HEK293 (cell line): ENCODE measurements at regions not wholly inside any gene's neighbourhood (a gene's known extent, or its start where the extent isn't known, plus 50 kb on each side); places are given as distances from the start of the nearest gene placed in this dataset.

ENCODE experiments used
- CTCF ChIA-PET: fragments of 350-600 bp; formaldehyde crosslinking; extraction: SDS; loops from one replicate; lab custom pipeline; 2021; ENCODE audit warnings: antibody characterized with exemption; lab: Yijun Ruan, JAX
- POLR2A ChIA-PET: fragments of 300-600 bp; formaldehyde crosslinking; extraction: SDS; loops from one replicate; lab custom pipeline; 2020; ENCODE audit warnings: antibody characterized with exemption, inconsistent platforms; lab: Yijun Ruan, JAX
- H3K27ac ChIP-seq: fragments of 200-500 bp; sonication (Bioruptor generic); 2 replicates; pipeline ENCODE4 v1.5.1; 2014; ENCODE audit warnings: low read depth, low read length, control low read depth, inconsistent platforms; ENCODE audit errors: extremely low read depth
- H3K36me3 ChIP-seq, 2 experiments: fragments of 200-500 bp in 1 of 2; sonication (Bioruptor generic) in 1 of 2; 1 replicate in 1 of 2; 2 replicates in 1 of 2; pipeline ENCODE4 v1.5.1; 2014 to 2017; ENCODE audit warnings: inconsistent platforms in 2 of 2, low read length in 2 of 2; ENCODE audit not compliant: control insufficient read depth in 2 of 2, insufficient read depth in 1 of 2
- H3K4me1 ChIP-seq: fragments of 200-500 bp; sonication (Bioruptor generic); 2 replicates; pipeline ENCODE4 v1.5.1; 2014; ENCODE audit warnings: mild to moderate bottlenecking, low read length, inconsistent platforms; ENCODE audit not compliant: control insufficient read depth, insufficient read depth
- H3K4me3 ChIP-seq: 2 replicates; pipeline ENCODE4 v1.5.1; 2011; ENCODE audit warnings: low read depth, mild to moderate bottlenecking, control low read depth, low read length, moderate library complexity
- H3K9me3 ChIP-seq: fragments of 200-500 bp; sonication (Bioruptor generic); 2 replicates; pipeline ENCODE4 v1.5.1; 2014; ENCODE audit warnings: low read depth, low read length, inconsistent platforms; ENCODE audit not compliant: control insufficient read depth, insufficient read depth
- SCRT2 ChIP-seq: fragments of 450-650 bp; formaldehyde crosslinking; IDR thresholded peaks from 2 replicates; pipeline ENCODE4 v1.5.1; 2016; ENCODE audit warnings: missing biosample characterization, missing genetic modification characterization
- TCF7L2 ChIP-seq: IDR thresholded peaks from 2 replicates; pipeline ENCODE4 v1.6.1; 2011; ENCODE audit warnings: low read depth, mild to moderate bottlenecking, inconsistent platforms, low read length, moderate library complexity, borderline replicate concordance
- ZBTB6 ChIP-seq: fragments of 450-650 bp; formaldehyde crosslinking; IDR thresholded peaks from 2 replicates; pipeline ENCODE4 v1.5.1; 2017; ENCODE audit warnings: missing biosample characterization, missing genetic modification characterization
- ZIC2 ChIP-seq: fragments of 450-650 bp; formaldehyde crosslinking; IDR thresholded peaks from 2 replicates; pipeline ENCODE4 v1.5.1; 2016; ENCODE audit warnings: missing biosample characterization, missing genetic modification characterization
- ZNF157 ChIP-seq: fragments of 450-650 bp; formaldehyde crosslinking; IDR thresholded peaks from 2 replicates; pipeline ENCODE4 v1.5.1; 2016; ENCODE audit warnings: missing biosample characterization, missing genetic modification characterization
- ZNF18 ChIP-seq: fragments of 450-650 bp; formaldehyde crosslinking; IDR thresholded peaks from 2 replicates; pipeline ENCODE4 v1.5.1; 2016; ENCODE audit warnings: missing biosample characterization, missing genetic modification characterization
- ZNF274 ChIP-seq, 2 experiments: fragments of 200-500 bp in 1 of 2; fragments of 450-650 bp in 1 of 2; sonication (Bioruptor generic) in 1 of 2; formaldehyde crosslinking in 1 of 2; IDR thresholded peaks; 2 replicates each; pipeline versions ENCODE4 v1.5.1 to v1.6.1; 2014 to 2016; ENCODE audit warnings: borderline replicate concordance in 1 of 2, inconsistent platforms in 1 of 2, low read length in 1 of 2, missing biosample characterization in 1 of 2, missing genetic modification characterization in 1 of 2
- ZNF362 ChIP-seq: fragments of 450-650 bp; formaldehyde crosslinking; IDR thresholded peaks from 2 replicates; pipeline ENCODE4 v1.5.1; 2016; ENCODE audit warnings: missing biosample characterization, missing genetic modification characterization
- ZNF624 ChIP-seq: fragments of 450-650 bp; formaldehyde crosslinking; IDR thresholded peaks from 2 replicates; pipeline ENCODE4 v1.5.1; 2017; ENCODE audit warnings: missing biosample characterization, missing genetic modification characterization
- ZNF747 ChIP-seq: fragments of 450-650 bp; formaldehyde crosslinking; IDR thresholded peaks from 2 replicates; pipeline ENCODE4 v1.5.1; 2016; ENCODE audit warnings: missing biosample characterization, missing genetic modification characterization
- ZNF837 ChIP-seq: fragments of 450-650 bp; formaldehyde crosslinking; IDR thresholded peaks from 2 replicates; pipeline ENCODE4 v1.5.1; 2016; ENCODE audit warnings: missing biosample characterization, missing genetic modification characterization
- ZXDB ChIP-seq: fragments of 450-650 bp; formaldehyde crosslinking; IDR thresholded peaks from 2 replicates; pipeline ENCODE4 v1.5.1; 2016; ENCODE audit warnings: missing biosample characterization, missing genetic modification characterization

- TF ChIP-seq ZBTB6 (tag by site-specific recombination): no peak
- TF ChIP-seq TCF7L2: no peak
- TF ChIP-seq ZIC2 (tag by site-specific recombination): no peak
- TF ChIP-seq, all 188 proteins: peak for 0
These were observed 134.9 kb upstream of the FOXN3 start (continued) for GRCh38 chr14:89551955-89552354.

GRCh38 chr14:89551432-89551831, 134.4 kb upstream of the FOXN3 start:
- no peaks in the 10 kb centered on the region for H3K4me1 ChIP-seq
- TF ChIP-seq ZXDB (tag by site-specific recombination) (no peak), ZNF624 (no peak), ZNF18 (tag by site-specific recombination) (no peak), ZNF274 (IDR thresholded peaks at IDR 0.05; ENCODE audit: low read length) (no peak), ZNF274 (tag by site-specific recombination; IDR thresholded peaks at IDR 0.05; ENCODE audit: borderline replicate concordance) (no peak)
- no peak overlapping the region for H3K27ac ChIP-seq
- ChIA-PET POLR2A (no interaction called here), CTCF (no interaction called here)
- no peak overlapping the region for H3K4me3 ChIP-seq
- no peaks in the 10 kb centered on the region for H3K36me3 ChIP-seq
- H3K9me3 ChIP-seq: no peaks in the 10 kb centered on the region

- POLR2A ChIA-PET: no interaction called here
- TF ChIP-seq ZNF837 (tag by site-specific recombination) (no peak), ZNF747 (tag by site-specific recombination) (no peak), ZNF362 (tag by site-specific recombination) (no peak), ZNF157 (tag by site-specific recombination) (no peak)
- H3K27ac ChIP-seq: no peak overlapping the region
- H3K9me3 ChIP-seq: no peaks in the 10 kb centered on the region
- CTCF ChIA-PET: no interaction called here
- no peaks in the 10 kb centered on the region for H3K36me3 ChIP-seq
- no peak overlapping the region for H3K4me3 ChIP-seq
- H3K4me1 ChIP-seq: no peaks in the 10 kb centered on the region
These were observed 133.8 kb upstream of the FOXN3 start for GRCh38 chr14:89550821-89551220.

- Histone ChIP-seq H3K4me3 (no peak overlapping the region), H3K4me1 (no peaks in the 10 kb centered on the region), H3K27ac (no peak overlapping the region), H3K36me3 (no peaks in the 10 kb centered on the region), H3K9me3 (no peaks in the 10 kb centered on the region)
- CTCF ChIA-PET: no interaction called here
- TF ChIP-seq SCRT2 (tag by site-specific recombination): no peak
- POLR2A ChIA-PET: interaction anchor here (0.5 kb wide), 1 partner anchor 15 kb away, joined by 3 read pairs; no protein-coding TSS in a partner anchor
These were observed 132.5 kb upstream of the FOXN3 start for GRCh38 chr14:89549381-89550125.
